Uterus (tissue), 3 donors: ENCODE measurements at regions not wholly inside any gene's neighbourhood (a gene's known extent, or its start where the extent isn't known, plus 50 kb on each side); places are given as distances from the start of the nearest gene placed in this dataset.

ENCODE experiments used
- DNase-seq, 2 donors: peaks; one replicate each; pipeline ENCODE4 v3.0.0-alpha.2; 2019 to 2020
- H3K27ac ChIP-seq, 2 donors: fragments of 200-600 bp; sonication (generic); 1 replicate in 1 of 2; 2 replicates in 1 of 2; pipeline ENCODE4 v1.5.1; 2016 to 2018
- H3K27me3 ChIP-seq, 2 donors: fragments of 200-600 bp; sonication (generic); one replicate each; pipeline ENCODE4 v1.5.1; 2018 to 2019; ENCODE audit warnings: control low read depth in 1 of 2
- H3K36me3 ChIP-seq, 2 donors: fragments of 200-600 bp; sonication (generic); one replicate each; pipeline ENCODE4 v1.5.1; 2019; ENCODE audit warnings: control low read depth in 1 of 2
- H3K4me1 ChIP-seq, 2 donors: fragments of 200-600 bp; sonication (generic); one replicate each; pipeline ENCODE4 v1.5.1; 2018 to 2019; ENCODE audit warnings: control low read depth in 1 of 2
- H3K4me3 ChIP-seq, 2 donors: fragments of 200-600 bp; sonication (generic); 1 replicate in 1 of 2; 2 replicates in 1 of 2; pipeline ENCODE4 v1.5.1; 2018 to 2019; ENCODE audit warnings: mild to moderate bottlenecking in 1 of 2
- H3K9me3 ChIP-seq, 2 donors: fragments of 200-600 bp; sonication (generic); one replicate each; pipeline ENCODE4 v1.5.1; 2019; ENCODE audit warnings: control low read depth in 1 of 2
- CTCF ChIP-seq, 4 experiments: fragments of 200-600 bp in 2 of 4; fragments of 450-650 bp in 2 of 4; sonication (generic) in 2 of 4; IDR thresholded peaks; one replicate each; pipeline ENCODE4 v1.5.1; 2016 to 2019; ENCODE audit warnings: antibody characterized with exemption in 4 of 4, mild to moderate bottlenecking in 2 of 4, moderate library complexity in 1 of 4
- POLR2A ChIP-seq, 2 donors: fragments of 450-650 bp; IDR thresholded peaks; one replicate each; pipeline ENCODE4 v1.6.1; 2016; ENCODE audit warnings: antibody characterized with exemption in 2 of 2, mild to moderate bottlenecking in 1 of 2, moderate library complexity in 1 of 2
- intact Hi-C: fragments of 100-400 bp; cut with DNase I; formaldehyde crosslinking; loops from one replicate; pipeline ENCODE4 v1.15.1; 2023; ENCODE audit warnings: low total_unique reads
- donor health status: DM: yes; HTN: yes; CAD: no.

GRCh38 chr14:98949481-98950135 lies 322.4 kb downstream of the BCL11B start:
- H3K9me3 ChIP-seq: no peaks in the 10 kb centered on the region
- no peaks in the 10 kb centered on the region for H3K36me3 ChIP-seq
- TF ChIP-seq CTCF (IDR thresholded peaks at IDR 0.05): no peak
- no peak for TF ChIP-seq POLR2A (IDR thresholded peaks at IDR 0.05)
- no peaks in the 10 kb centered on the region for H3K27me3 ChIP-seq
- no peak for DNase-seq
- no peak overlapping the region for H3K4me3 ChIP-seq
- no peaks in the 10 kb centered on the region for H3K4me1 ChIP-seq
- intact Hi-C loops: no loop called here
- H3K27ac ChIP-seq: no peak overlapping the region

GRCh38 chr14:98950353-98950895 lies 321.6 kb downstream of the BCL11B start:
- H3K4me3 ChIP-seq: no peak overlapping the region
- H3K27me3 ChIP-seq: no peaks in the 10 kb centered on the region
- intact Hi-C loops: no loop called here
- no peak overlapping the region for H3K27ac ChIP-seq
- H3K4me1 ChIP-seq: no peaks in the 10 kb centered on the region
- no peak for DNase-seq
- no peak for TF ChIP-seq POLR2A (IDR thresholded peaks at IDR 0.05)
- no peak for TF ChIP-seq CTCF (IDR thresholded peaks at IDR 0.05)
- no peaks in the 10 kb centered on the region for H3K9me3 ChIP-seq
- no peaks in the 10 kb centered on the region for H3K36me3 ChIP-seq

- no peak overlapping the region for H3K27ac ChIP-seq
- TF ChIP-seq CTCF (IDR thresholded peaks at IDR 0.05): no peak
- no peak for TF ChIP-seq POLR2A (IDR thresholded peaks at IDR 0.05)
- H3K4me1 ChIP-seq: no peaks in the 10 kb centered on the region
- no peak overlapping the region for H3K4me3 ChIP-seq
- no peaks in the 10 kb centered on the region for H3K27me3 ChIP-seq
- intact Hi-C loops: no loop called here
- no peaks in the 10 kb centered on the region for H3K36me3 ChIP-seq
- DNase-seq: no peak
- H3K9me3 ChIP-seq: no peaks in the 10 kb centered on the region
Measured at GRCh38 chr14:98951031-98951430, 321.0 kb downstream of the BCL11B start.

- Histone ChIP-seq H3K4me1 (no peaks in the 10 kb centered on the region), H3K4me3 (no peak overlapping the region), H3K36me3 (no peaks in the 10 kb centered on the region), H3K9me3 (no peaks in the 10 kb centered on the region), H3K27me3 (no peaks in the 10 kb centered on the region), H3K27ac (no peak overlapping the region)
- TF ChIP-seq POLR2A (IDR thresholded peaks at IDR 0.05) (no peak), CTCF (IDR thresholded peaks at IDR 0.05) (no peak)
- no peak for DNase-seq
- intact Hi-C loops: no loop called here
Measured at GRCh38 chr14:98951521-98952152, 320.4 kb downstream of the BCL11B start.

- Histone ChIP-seq H3K4me1 (no peaks in the 10 kb centered on the region), H3K4me3 (no peak overlapping the region), H3K27me3 (no peaks in the 10 kb centered on the region), H3K36me3 (no peaks in the 10 kb centered on the region), H3K9me3 (no peaks in the 10 kb centered on the region), H3K27ac (no peak overlapping the region)
- DNase-seq: no peak
- TF ChIP-seq POLR2A (IDR thresholded peaks at IDR 0.05): no peak
- no peak for TF ChIP-seq CTCF (IDR thresholded peaks at IDR 0.05)
- intact Hi-C loops: no loop called here
Measured at GRCh38 chr14:98952593-98953350, 319.2 kb downstream of the BCL11B start.
